OCI-LY7 (cell line): ENCODE measurements at regions not wholly inside any gene's neighbourhood (a gene's known extent, or its start where the extent isn't known, plus 50 kb on each side); places are given as distances from the start of the nearest gene placed in this dataset.

ENCODE experiments used
- CTCF ChIP-seq: fragments of 200-600 bp; sonication (generic); conservative IDR thresholded peaks from 2 replicates; pipeline ENCODE4 v1.5.1; 2014; ENCODE audit warnings: mild to moderate bottlenecking, antibody characterized with exemption, low read length, moderate library complexity, mixed read lengths
- EZH2phosphoT487 ChIP-seq: fragments of 200-600 bp; sonication (generic); IDR thresholded peaks from 2 replicates; pipeline ENCODE4 v1.6.1; 2018; ENCODE audit warnings: low read depth, borderline replicate concordance, mild to moderate bottlenecking, mixed run types, antibody characterized with exemption, low read length, moderate library complexity, mixed read lengths

- TF ChIP-seq CTCF (no peak), EZH2phosphoT487 (no peak)
These were observed 151.7 kb upstream of the CEP162 start for GRCh38 chr6:84379142-84379541.
